Skeletal muscle tissue (tissue), 3 donors: ENCODE measurements at regions not wholly inside any gene's neighbourhood (a gene's known extent, or its start where the extent isn't known, plus 50 kb on each side); places are given as distances from the start of the nearest gene placed in this dataset.

Source experiments
- H3K27ac ChIP-seq: one replicate; pipeline ENCODE4 v1.7.0; 2013; ENCODE audit warnings: mild to moderate bottlenecking, low read depth, low read length, inconsistent platforms
- H3K27me3 ChIP-seq, 3 donors: one replicate each; pipeline ENCODE4 v1.7.0; 2013; ENCODE audit warnings: low read length in 3 of 3; ENCODE audit not compliant: control insufficient read depth in 3 of 3, insufficient read depth in 3 of 3
- H3K36me3 ChIP-seq, 3 donors: one replicate each; pipeline ENCODE4 v1.7.0; 2013; ENCODE audit warnings: low read length in 3 of 3; ENCODE audit not compliant: control insufficient read depth in 3 of 3, insufficient read depth in 3 of 3
- H3K4me1 ChIP-seq, 3 donors: one replicate each; pipeline ENCODE4 v1.7.0; 2013; ENCODE audit warnings: low read length in 3 of 3, mild to moderate bottlenecking in 3 of 3; ENCODE audit not compliant: control insufficient read depth in 3 of 3, insufficient read depth in 3 of 3
- H3K4me3 ChIP-seq, 3 donors: one replicate each; pipeline ENCODE4 v1.7.0; 2013; ENCODE audit warnings: low read length in 3 of 3
- H3K9ac ChIP-seq, 3 donors: one replicate each; pipeline ENCODE4 v1.7.0; 2013; ENCODE audit warnings: low read length in 3 of 3, mild to moderate bottlenecking in 3 of 3, moderate library complexity in 2 of 3, low read depth in 1 of 3
- H3K9me3 ChIP-seq, 3 donors: one replicate each; pipeline ENCODE4 v1.7.0; 2013; ENCODE audit warnings: low read length in 3 of 3; ENCODE audit not compliant: control insufficient read depth in 3 of 3
- donor health status: Osteomylitis.

- H3K4me1 ChIP-seq: peaks cover 0 to 3% (median 0%) of the 10 kb centered on the region in 3 donors
- no peak overlapping the region for H3K9ac ChIP-seq
- H3K36me3 ChIP-seq: no peaks in the 10 kb centered on the region
- H3K27me3 ChIP-seq: no peaks in the 10 kb centered on the region
- no peak overlapping the region for H3K27ac ChIP-seq
- H3K9me3 ChIP-seq: no peaks in the 10 kb centered on the region
- H3K4me3 ChIP-seq: no peak overlapping the region
Measured at GRCh38 chr2:207472343-207473048, 57.3 kb upstream of the CREB1 start.

DNA sequence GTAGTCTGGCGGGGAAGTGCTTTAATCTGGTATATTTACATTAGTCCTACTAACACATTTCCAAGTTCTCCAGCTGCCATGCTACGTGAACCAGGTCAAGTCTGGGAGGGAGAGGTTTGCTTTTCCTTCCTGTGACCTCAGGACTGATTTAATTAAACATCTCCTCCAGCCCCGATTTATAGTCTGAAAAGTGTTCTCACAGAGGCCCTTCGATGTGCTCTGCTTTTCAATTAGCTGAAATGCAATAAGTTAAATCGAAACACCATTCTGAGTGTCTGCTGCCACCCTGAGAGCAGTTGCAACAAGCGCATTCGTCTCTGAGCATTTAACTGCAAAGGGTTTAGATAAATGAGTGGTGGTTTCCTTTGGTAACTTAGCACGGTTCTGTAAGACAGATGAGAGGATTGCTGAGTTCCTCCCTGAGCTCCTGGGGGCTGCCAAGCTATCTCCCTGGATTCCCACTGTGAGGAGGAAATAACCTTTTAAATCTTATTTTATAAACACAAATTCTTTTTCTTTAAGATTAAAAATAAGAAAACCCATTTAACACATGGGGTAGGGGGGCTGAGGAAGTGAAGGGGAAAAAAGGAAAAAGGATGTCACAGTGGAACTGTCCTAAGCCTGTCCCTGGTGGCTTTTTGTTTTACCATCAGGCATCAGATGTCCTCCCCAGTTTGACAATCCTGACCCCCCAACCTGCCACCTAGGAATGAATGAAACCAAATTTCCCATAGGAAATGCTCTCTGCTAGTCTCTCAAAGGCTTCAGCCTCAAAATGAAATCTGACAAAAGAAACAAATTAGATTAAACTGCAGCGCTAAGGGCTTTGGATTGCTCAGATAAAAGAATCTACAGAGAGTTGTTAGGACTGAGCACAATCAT lies 56.5 kb upstream of the CREB1 start:
- peaks cover 0 to 3% (median 0%) of the 10 kb centered on the region in 3 donors for H3K4me1 ChIP-seq
- H3K36me3 ChIP-seq: no peaks in the 10 kb centered on the region
- H3K9me3 ChIP-seq: no peaks in the 10 kb centered on the region
- no peak overlapping the region for H3K27ac ChIP-seq
- no peaks in the 10 kb centered on the region for H3K27me3 ChIP-seq
- H3K9ac ChIP-seq: no peak overlapping the region
- peak overlapping the region in 1 of 3 donors; percentile 54 for H3K4me3 ChIP-seq

DNA sequence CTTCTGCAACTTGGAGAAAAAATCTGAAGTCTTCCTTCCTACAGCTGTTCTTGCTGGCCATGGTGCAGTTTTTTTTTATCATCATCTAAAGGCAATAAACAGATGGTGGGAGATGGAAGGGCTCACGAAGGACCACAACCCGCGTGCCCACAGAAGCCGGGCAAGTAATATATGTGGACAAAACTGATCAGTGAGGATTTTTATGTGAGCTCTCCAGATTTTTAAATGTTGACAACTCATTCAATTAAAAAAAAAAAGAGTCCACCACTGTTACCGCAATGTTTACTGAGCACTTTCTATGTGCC lies 55.9 kb upstream of the CREB1 start:
- no peaks in the 10 kb centered on the region for H3K36me3 ChIP-seq
- no peak overlapping the region for H3K9ac ChIP-seq

DNA sequence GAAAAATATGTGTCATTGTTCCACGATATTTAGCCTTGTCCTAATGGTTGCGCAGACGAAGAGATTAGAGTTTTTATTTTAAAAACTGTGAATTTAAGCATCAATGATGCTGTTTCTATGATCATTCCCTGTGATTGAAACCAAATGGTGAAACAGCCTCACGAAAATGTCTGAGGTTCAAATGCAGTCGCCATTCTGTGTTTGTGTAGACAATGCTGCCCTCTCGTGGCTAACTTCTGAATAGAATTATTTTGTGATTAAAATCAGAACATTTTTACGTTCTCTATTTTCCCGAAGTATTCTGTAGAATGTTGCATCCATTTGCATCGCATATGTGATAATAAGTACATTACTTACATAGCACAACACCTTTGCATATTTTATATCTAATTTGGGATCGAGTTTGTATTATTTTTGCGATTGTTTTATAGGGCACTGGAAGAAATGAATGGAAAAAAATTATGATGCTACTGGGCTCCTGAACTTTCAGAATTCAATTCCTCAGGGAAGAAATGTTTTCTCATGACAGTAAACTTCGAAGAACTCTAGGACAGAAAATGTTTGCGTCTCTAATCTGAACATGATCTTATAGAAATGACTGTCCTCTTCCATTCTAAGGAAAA lies 54.8 kb upstream of the CREB1 start:
- no peak overlapping the region for H3K9ac ChIP-seq
- H3K9me3 ChIP-seq: no peaks in the 10 kb centered on the region
- H3K4me1 ChIP-seq: peaks cover 0 to 3% (median 0%) of the 10 kb centered on the region in 3 donors
- H3K36me3 ChIP-seq: no peaks in the 10 kb centered on the region
- peak overlapping the region in 1 of 3 donors; percentile 48 for H3K4me3 ChIP-seq
- H3K27me3 ChIP-seq: no peaks in the 10 kb centered on the region
- H3K27ac ChIP-seq: no peak overlapping the region

More for the DNA sequence above, 55.9 kb upstream of the CREB1 start:
- no peaks in the 10 kb centered on the region for H3K27me3 ChIP-seq
- H3K4me1 ChIP-seq: peaks cover 0 to 3% (median 0%) of the 10 kb centered on the region in 3 donors
- no peak overlapping the region for H3K4me3 ChIP-seq
- no peak overlapping the region for H3K27ac ChIP-seq
- H3K9me3 ChIP-seq: no peaks in the 10 kb centered on the region

GRCh38 chr2:207475546-207475945 lies 54.2 kb upstream of the CREB1 start:
- no peak overlapping the region for H3K27ac ChIP-seq
- no peak overlapping the region for H3K4me3 ChIP-seq
- no peaks in the 10 kb centered on the region for H3K36me3 ChIP-seq
- no peaks in the 10 kb centered on the region for H3K9me3 ChIP-seq
- H3K9ac ChIP-seq: no peak overlapping the region
- H3K27me3 ChIP-seq: no peaks in the 10 kb centered on the region
- peaks cover 0 to 3% (median 0%) of the 10 kb centered on the region in 3 donors for H3K4me1 ChIP-seq

DNA sequence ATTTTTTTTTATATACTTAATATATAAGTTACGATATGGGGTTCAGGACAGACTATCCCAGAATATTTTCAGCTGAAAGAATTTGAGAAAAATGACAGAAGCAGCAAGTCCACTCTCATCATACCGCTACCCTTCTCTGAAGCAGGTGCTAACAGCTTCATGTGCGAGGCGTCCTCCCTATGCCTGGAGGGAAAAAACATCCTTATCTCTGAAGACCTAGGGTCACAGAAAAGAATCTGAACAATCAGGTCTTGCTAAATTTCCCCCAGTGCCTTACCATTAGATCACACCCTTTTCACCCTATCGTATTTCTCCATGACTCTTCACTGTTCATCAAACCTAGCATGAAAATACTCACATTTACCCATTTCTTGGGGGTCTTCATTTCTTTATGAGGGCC lies 51.9 kb upstream of the CREB1 start:
- Histone ChIP-seq H3K27ac (no peak overlapping the region), H3K4me3 (no peak overlapping the region), H3K27me3 (no peaks in the 10 kb centered on the region), H3K36me3 (no peaks in the 10 kb centered on the region), H3K9ac (no peak overlapping the region), H3K4me1 (peaks cover 0 to 3% (median 0%) of the 10 kb centered on the region in 3 donors), H3K9me3 (no peaks in the 10 kb centered on the region)

DNA sequence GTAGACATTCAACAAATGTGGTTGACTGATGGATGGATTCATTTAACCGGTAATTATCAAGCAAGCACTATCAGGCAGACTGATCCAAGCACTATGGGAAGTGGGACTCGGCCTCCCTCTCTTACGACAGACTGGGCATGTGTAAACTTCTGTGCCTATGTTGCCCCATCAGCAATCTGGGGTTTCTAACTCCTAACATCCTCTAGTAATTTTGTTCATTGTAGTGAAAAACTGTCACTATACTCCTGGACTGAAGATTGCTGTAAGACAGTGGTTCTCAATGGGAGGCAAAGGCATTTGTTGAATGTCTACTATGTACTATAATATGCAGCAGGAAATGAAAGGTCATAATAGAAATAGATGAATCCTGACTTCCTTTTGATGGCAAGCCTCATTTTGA lies 51.2 kb upstream of the CREB1 start:
- no peaks in the 10 kb centered on the region for H3K27me3 ChIP-seq
- no peak overlapping the region for H3K27ac ChIP-seq
- no peaks in the 10 kb centered on the region for H3K36me3 ChIP-seq
- H3K9ac ChIP-seq: no peak overlapping the region
- no peaks in the 10 kb centered on the region for H3K9me3 ChIP-seq
- H3K4me3 ChIP-seq: no peak overlapping the region
- H3K4me1 ChIP-seq: peaks cover 0 to 3% (median 0%) of the 10 kb centered on the region in 3 donors

- H3K27me3 ChIP-seq: no peaks in the 10 kb centered on the region
- H3K9me3 ChIP-seq: no peaks in the 10 kb centered on the region
- H3K4me1 ChIP-seq: peaks cover 0 to 3% (median 0%) of the 10 kb centered on the region in 3 donors
- H3K27ac ChIP-seq: no peak overlapping the region
- no peaks in the 10 kb centered on the region for H3K36me3 ChIP-seq
- H3K4me3 ChIP-seq: no peak overlapping the region
- no peak overlapping the region for H3K9ac ChIP-seq
Measured at GRCh38 chr2:207479198-207479785, 50.5 kb upstream of the CREB1 start.
